ENCODE measurements at regions not wholly inside any gene's neighbourhood (a gene's known extent, or its start where the extent isn't known, plus 50 kb on each side); places are given as distances from the start of the nearest gene placed in this dataset.

GRCh38 chr13:44651209-44651608 lies 75.1 kb upstream of the TSC22D1 start:
- Histone ChIP-seq H2AFZ (ENCODE audit: low read depth, low read length) (no peak overlapping the region), H3K79me2 (ENCODE audit: insufficient read depth, low read length) (no peaks in the 10 kb centered on the region), H3K9ac (ENCODE audit: low read length) (no peak overlapping the region), H3K9me3 (ENCODE audit: insufficient read depth, low read depth, low read length) (no peaks in the 10 kb centered on the region), H3K27ac (ENCODE audit: low read depth, low read length) (no peak overlapping the region), H3K27me3 (ENCODE audit: insufficient read depth, low read length) (no peaks in the 10 kb centered on the region), H3K4me3 (ENCODE audit: insufficient read depth, low read depth, low read length) (no peak overlapping the region), H4K20me1 (ENCODE audit: insufficient read depth, low read length) (no peaks in the 10 kb centered on the region), H3K4me1 (ENCODE audit: insufficient read depth, low read length) (no peaks in the 10 kb centered on the region), H3K36me3 (ENCODE audit: insufficient read depth, low read length) (no peaks in the 10 kb centered on the region), H3K4me2 (ENCODE audit: low read length) (no peak overlapping the region)
- H3K4me3 Mint-ChIP-seq (ENCODE audit: unreplicated experiment), result no peak overlapping the region
- TF ChIP-seq CTCF (IDR thresholded peaks at IDR 0.05; ENCODE audit: insufficient read depth, low read depth, low read length) (no peak), EZH2 (IDR thresholded peaks at IDR 0.05; ENCODE audit: insufficient read depth, low read length) (no peak)
- peaks cover 9% of the 10 kb centered on the region for H3K4me1 Mint-ChIP-seq (ENCODE audit: low read depth, unreplicated experiment)
- no peaks in the 10 kb centered on the region for H3K36me3 Mint-ChIP-seq (ENCODE audit: low read depth, unreplicated experiment)
- peaks cover 5% of the 10 kb centered on the region for H3K9me3 Mint-ChIP-seq (ENCODE audit: unreplicated experiment)
- H3K27ac Mint-ChIP-seq (ENCODE audit: unreplicated experiment), result no peak overlapping the region
- DNase-seq (ENCODE audit: low read depth), result no peak
- no peak for FAIRE-seq
- peaks cover 2% of the 10 kb centered on the region for H3K27me3 Mint-ChIP-seq (ENCODE audit: low read depth, unreplicated experiment)

GRCh38 chr13:44649834-44650233 lies 73.7 kb upstream of the TSC22D1 start:
- no peaks in the 10 kb centered on the region for H3K79me2 ChIP-seq (ENCODE audit: insufficient read depth, low read length)
- H3K27me3 Mint-ChIP-seq (ENCODE audit: low read depth, unreplicated experiment), result peaks cover 2% of the 10 kb centered on the region
- H3K4me3 Mint-ChIP-seq (ENCODE audit: unreplicated experiment), result no peak overlapping the region
- H3K9ac ChIP-seq (ENCODE audit: low read length), result no peak overlapping the region
- peaks cover 5% of the 10 kb centered on the region for H3K4me1 Mint-ChIP-seq (ENCODE audit: low read depth, unreplicated experiment)
- no peak overlapping the region for H3K4me2 ChIP-seq (ENCODE audit: low read length)
- no peaks in the 10 kb centered on the region for H3K9me3 ChIP-seq (ENCODE audit: insufficient read depth, low read depth, low read length)
- no peaks in the 10 kb centered on the region for H3K4me1 ChIP-seq (ENCODE audit: insufficient read depth, low read length)
- H2AFZ ChIP-seq (ENCODE audit: low read depth, low read length), result no peak overlapping the region
- DNase-seq (ENCODE audit: low read depth) (no peak), FAIRE-seq (no peak)
- no peak overlapping the region for H3K27ac Mint-ChIP-seq (ENCODE audit: unreplicated experiment)
- H3K9me3 Mint-ChIP-seq (ENCODE audit: unreplicated experiment), result peaks cover 5% of the 10 kb centered on the region
- no peaks in the 10 kb centered on the region for H3K36me3 ChIP-seq (ENCODE audit: insufficient read depth, low read length)
- no peaks in the 10 kb centered on the region for H4K20me1 ChIP-seq (ENCODE audit: insufficient read depth, low read length)
- H3K27ac ChIP-seq (ENCODE audit: low read depth, low read length), result no peak overlapping the region
- no peak overlapping the region for H3K4me3 ChIP-seq (ENCODE audit: insufficient read depth, low read depth, low read length)
- TF ChIP-seq EZH2 (IDR thresholded peaks at IDR 0.05; ENCODE audit: insufficient read depth, low read length) (no peak), CTCF (IDR thresholded peaks at IDR 0.05; ENCODE audit: insufficient read depth, low read depth, low read length) (no peak)
- no peaks in the 10 kb centered on the region for H3K36me3 Mint-ChIP-seq (ENCODE audit: low read depth, unreplicated experiment)
- H3K27me3 ChIP-seq (ENCODE audit: insufficient read depth, low read length), result no peaks in the 10 kb centered on the region

GRCh38 chr13:44649104-44649428 lies 72.9 kb upstream of the TSC22D1 start:
- Mint-ChIP-seq H3K4me1 (ENCODE audit: low read depth, unreplicated experiment) (peaks cover 5% of the 10 kb centered on the region), H3K36me3 (ENCODE audit: low read depth, unreplicated experiment) (no peaks in the 10 kb centered on the region), H3K27me3 (ENCODE audit: low read depth, unreplicated experiment) (peaks cover 2% of the 10 kb centered on the region), H3K4me3 (ENCODE audit: unreplicated experiment) (no peak overlapping the region), H3K9me3 (ENCODE audit: unreplicated experiment) (peaks cover 5% of the 10 kb centered on the region), H3K27ac (ENCODE audit: unreplicated experiment) (no peak overlapping the region)
- FAIRE-seq, result no peak
- Histone ChIP-seq H3K9me3 (ENCODE audit: insufficient read depth, low read depth, low read length) (no peaks in the 10 kb centered on the region), H3K36me3 (ENCODE audit: insufficient read depth, low read length) (no peaks in the 10 kb centered on the region), H3K4me3 (ENCODE audit: insufficient read depth, low read depth, low read length) (no peak overlapping the region), H3K79me2 (ENCODE audit: insufficient read depth, low read length) (no peaks in the 10 kb centered on the region), H3K27me3 (ENCODE audit: insufficient read depth, low read length) (no peaks in the 10 kb centered on the region), H4K20me1 (ENCODE audit: insufficient read depth, low read length) (no peaks in the 10 kb centered on the region), H3K4me2 (ENCODE audit: low read length) (no peak overlapping the region), H3K9ac (ENCODE audit: low read length) (no peak overlapping the region), H3K4me1 (ENCODE audit: insufficient read depth, low read length) (no peaks in the 10 kb centered on the region), H3K27ac (ENCODE audit: low read depth, low read length) (no peak overlapping the region), H2AFZ (ENCODE audit: low read depth, low read length) (no peak overlapping the region)
- no peak for DNase-seq (ENCODE audit: low read depth)
- TF ChIP-seq EZH2 (IDR thresholded peaks at IDR 0.05; ENCODE audit: insufficient read depth, low read length) (no peak), CTCF (IDR thresholded peaks at IDR 0.05; ENCODE audit: insufficient read depth, low read depth, low read length) (no peak)
